Suprapubic skin (tissue), 4 donors: ENCODE measurements at regions not wholly inside any gene's neighbourhood (a gene's known extent, or its start where the extent isn't known, plus 50 kb on each side); places are given as distances from the start of the nearest gene placed in this dataset.

ENCODE experiments used
- CTCF ChIP-seq, 2 donors: fragments of 200-600 bp in 1 of 2; fragments of 450-650 bp in 1 of 2; sonication (generic) in 1 of 2; IDR thresholded peaks; one replicate each; pipeline ENCODE4 v1.5.1; 2016 to 2019; ENCODE audit warnings: antibody characterized with exemption in 2 of 2, mild to moderate bottlenecking in 1 of 2, moderate library complexity in 1 of 2
- POLR2A ChIP-seq, 2 donors: fragments of 450-650 bp; IDR thresholded peaks; one replicate each; pipeline ENCODE4 v1.6.1; 2017; ENCODE audit warnings: antibody characterized with exemption in 2 of 2, mild to moderate bottlenecking in 2 of 2, moderate library complexity in 2 of 2
- POLR2AphosphoS5 ChIP-seq, 3 donors: sonication (generic); formaldehyde crosslinking; IDR thresholded peaks; one replicate each; pipeline ENCODE4 v1.6.1; 2017; ENCODE audit warnings: antibody characterized with exemption in 3 of 3

- TF ChIP-seq CTCF (IDR thresholded peaks at IDR 0.05) (no peak), POLR2AphosphoS5 (IDR thresholded peaks at IDR 0.05) (no peak), POLR2A (IDR thresholded peaks at IDR 0.05) (no peak)
Observed at GRCh38 chr15:94083467-94084052, 147.8 kb upstream of the MCTP2 start.
